ENCODE measurements at regions not wholly inside any gene's neighbourhood (a gene's known extent, or its start where the extent isn't known, plus 50 kb on each side); places are given as distances from the start of the nearest gene placed in this dataset.

DNA sequence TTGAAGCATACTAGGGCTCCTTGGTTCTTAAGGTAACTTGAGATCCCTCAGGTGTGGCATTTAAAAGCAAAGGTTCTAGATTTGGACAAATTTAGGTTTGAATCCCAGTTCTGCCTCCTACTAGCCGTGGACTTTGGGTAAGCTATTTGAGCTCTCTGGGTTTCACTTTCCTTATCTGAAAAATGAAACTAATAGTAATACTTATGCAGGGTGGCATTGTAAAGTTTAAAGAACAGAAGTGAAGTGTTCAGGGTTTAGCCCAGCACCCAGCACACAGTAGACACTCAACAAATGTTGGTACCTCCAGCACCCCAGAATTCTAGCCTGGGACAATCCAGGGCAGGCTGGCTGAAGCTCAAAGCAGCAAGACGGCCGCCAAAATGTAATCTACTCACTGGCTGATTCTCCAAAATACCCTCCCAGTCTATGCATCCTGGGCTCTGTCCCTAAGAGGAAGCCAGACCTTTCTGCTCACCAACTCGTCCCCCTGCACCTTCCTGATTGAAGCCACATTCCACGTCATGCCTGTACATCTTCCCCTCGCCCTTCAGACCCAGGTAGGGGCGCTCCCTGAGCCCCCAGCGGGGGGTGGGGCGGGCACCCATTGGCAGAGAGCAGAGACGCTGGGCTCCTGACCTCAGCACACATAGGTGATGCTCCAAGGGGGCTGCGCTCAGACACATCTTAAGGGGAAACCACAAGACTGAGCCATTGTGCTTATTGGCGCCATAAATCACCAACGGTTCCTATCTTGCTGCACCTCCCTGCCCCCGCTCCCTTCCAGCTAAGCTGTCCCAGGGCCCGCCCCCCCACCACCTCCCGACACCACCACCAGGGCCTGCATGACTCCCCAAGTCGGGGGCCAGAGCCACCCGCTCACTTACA is 160.6 kb downstream of the BCOR start:
- DNase-seq (ENCODE audit: low read depth): no peak
- in situ Hi-C loops (cut with HindIII; ENCODE audit: low sequenced_read_pairs): no loop called here
- TF ChIP-seq, protein P1, sequence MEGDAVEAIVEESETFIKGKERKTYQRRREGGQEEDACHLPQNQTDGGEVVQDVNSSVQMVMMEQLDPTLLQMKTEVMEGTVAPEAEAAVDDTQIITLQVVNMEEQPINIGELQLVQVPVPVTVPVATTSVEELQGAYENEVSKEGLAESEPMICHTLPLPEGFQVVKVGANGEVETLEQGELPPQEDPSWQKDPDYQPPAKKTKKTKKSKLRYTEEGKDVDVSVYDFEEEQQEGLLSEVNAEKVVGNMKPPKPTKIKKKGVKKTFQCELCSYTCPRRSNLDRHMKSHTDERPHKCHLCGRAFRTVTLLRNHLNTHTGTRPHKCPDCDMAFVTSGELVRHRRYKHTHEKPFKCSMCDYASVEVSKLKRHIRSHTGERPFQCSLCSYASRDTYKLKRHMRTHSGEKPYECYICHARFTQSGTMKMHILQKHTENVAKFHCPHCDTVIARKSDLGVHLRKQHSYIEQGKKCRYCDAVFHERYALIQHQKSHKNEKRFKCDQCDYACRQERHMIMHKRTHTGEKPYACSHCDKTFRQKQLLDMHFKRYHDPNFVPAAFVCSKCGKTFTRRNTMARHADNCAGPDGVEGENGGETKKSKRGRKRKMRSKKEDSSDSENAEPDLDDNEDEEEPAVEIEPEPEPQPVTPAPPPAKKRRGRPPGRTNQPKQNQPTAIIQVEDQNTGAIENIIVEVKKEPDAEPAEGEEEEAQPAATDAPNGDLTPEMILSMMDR (IDR thresholded peaks at IDR 0.05; ENCODE audit: low read depth, low read length, missing control alignments): no peak
- H3K4me3 ChIP-seq (ENCODE audit: low read depth, low read length): no peak overlapping the region

DNA sequence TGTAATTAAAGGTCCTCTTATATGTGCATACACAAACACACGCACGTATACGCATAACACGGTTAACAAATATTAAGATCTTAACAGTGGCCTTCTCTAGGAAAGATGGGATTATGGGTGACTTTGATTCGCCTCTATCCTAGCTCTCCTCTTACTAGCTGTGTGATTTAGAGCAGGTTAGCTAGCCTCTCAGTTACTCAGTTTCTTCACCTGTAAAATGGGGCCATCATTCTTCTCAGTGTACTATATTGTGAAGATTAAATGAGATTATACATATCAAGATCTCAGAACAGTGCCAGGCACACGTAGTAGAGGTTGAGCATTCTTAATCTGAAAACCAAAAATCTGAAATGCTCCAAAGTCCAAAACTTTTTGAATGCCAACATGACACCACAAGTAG is 159.3 kb downstream of the BCOR start:
- in situ Hi-C loops (cut with HindIII; ENCODE audit: low sequenced_read_pairs): no loop called here

DNA sequence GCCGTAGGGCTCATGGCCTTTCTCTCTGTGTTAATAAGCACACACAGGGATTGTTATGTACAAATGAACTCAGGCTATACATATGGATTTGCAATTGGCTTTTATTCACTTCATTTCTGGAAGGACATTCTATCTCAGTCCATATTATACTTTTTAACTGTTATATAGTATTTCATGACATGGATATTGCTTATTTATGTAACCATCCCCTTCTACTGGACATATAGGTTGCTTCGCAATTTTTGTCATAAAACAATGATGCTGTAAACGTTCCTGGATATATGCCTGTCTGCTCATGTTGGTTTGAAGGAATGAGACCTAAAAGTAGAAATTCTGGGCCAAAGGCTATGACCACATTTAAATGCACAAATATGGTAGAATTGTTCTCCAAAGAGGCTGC is 158.1 kb downstream of the BCOR start:
- TF ChIP-seq, protein P1 (IDR thresholded peaks at IDR 0.05; ENCODE audit: low read depth, low read length, missing control alignments): no peak
- no peak overlapping the region for H3K4me3 ChIP-seq (ENCODE audit: low read depth, low read length)
- in situ Hi-C loops (cut with HindIII; ENCODE audit: low sequenced_read_pairs): no loop called here
- no peak for DNase-seq (ENCODE audit: low read depth)

More for the DNA sequence above, 159.3 kb downstream of the BCOR start:
- no peak for DNase-seq (ENCODE audit: low read depth)
- TF ChIP-seq, protein P1 (IDR thresholded peaks at IDR 0.05; ENCODE audit: low read depth, low read length, missing control alignments): no peak
- H3K4me3 ChIP-seq (ENCODE audit: low read depth, low read length): no peak overlapping the region

DNA sequence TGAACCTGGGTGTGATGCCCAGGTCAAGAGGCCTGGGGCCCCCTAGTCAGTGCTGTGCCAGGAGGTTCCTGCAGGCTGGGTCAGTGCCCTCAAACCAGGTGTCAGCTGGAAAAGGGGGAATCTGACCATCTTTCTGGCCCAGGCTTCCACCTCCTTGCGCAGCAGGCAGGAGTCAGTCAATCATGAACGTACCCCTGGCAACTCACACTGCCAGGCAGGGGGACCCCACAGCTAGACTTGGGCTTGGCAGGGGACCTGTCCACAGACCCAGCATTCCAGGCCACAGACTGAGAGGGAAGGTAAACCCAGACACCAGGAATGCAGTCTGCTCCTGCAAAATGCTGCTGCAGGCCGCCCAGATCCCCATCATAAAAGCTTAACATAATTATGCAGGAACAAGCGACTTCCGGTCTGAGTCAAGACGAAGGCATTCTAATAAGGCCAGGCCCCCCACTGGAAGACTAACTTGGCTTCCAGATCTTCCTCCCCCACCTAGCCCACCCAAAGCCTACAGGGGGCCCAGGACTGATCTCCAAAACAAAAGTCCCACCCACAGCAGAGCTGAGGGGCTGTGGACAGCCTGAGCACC is 156.3 kb downstream of the BCOR start:
- no peak overlapping the region for H3K4me3 ChIP-seq (ENCODE audit: low read depth, low read length)
- TF ChIP-seq, protein P1 (IDR thresholded peaks at IDR 0.05; ENCODE audit: low read depth, low read length, missing control alignments): no peak
- DNase-seq (ENCODE audit: low read depth): peak; percentile 27
- in situ Hi-C loops (cut with HindIII; ENCODE audit: low sequenced_read_pairs): no loop called here

DNA sequence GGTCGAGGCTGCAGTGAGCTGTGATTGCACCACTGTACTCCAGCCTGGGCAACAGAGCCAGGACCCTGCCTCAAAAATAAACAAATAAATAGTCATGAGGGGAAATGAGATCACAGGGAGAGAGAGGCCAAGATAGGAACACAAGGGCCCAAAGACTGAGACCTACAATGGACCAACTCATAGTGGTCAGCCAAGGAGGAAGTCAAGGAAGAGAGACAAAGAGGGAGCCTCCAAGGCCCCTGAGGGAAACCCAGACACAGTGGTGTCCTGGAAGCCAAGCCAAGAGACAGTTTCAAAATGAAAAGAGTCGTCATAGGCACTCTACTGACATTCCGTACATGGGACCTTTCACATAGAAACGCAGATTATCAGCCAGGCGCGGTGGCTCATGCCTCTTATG is 153.3 kb downstream of the BCOR start:
- TF ChIP-seq, protein P1 (IDR thresholded peaks at IDR 0.05; ENCODE audit: low read depth, low read length, missing control alignments): no peak
- H3K4me3 ChIP-seq (ENCODE audit: low read depth, low read length): no peak overlapping the region
- in situ Hi-C loops (cut with HindIII; ENCODE audit: low sequenced_read_pairs): no loop called here
- no peak for DNase-seq (ENCODE audit: low read depth)

DNA sequence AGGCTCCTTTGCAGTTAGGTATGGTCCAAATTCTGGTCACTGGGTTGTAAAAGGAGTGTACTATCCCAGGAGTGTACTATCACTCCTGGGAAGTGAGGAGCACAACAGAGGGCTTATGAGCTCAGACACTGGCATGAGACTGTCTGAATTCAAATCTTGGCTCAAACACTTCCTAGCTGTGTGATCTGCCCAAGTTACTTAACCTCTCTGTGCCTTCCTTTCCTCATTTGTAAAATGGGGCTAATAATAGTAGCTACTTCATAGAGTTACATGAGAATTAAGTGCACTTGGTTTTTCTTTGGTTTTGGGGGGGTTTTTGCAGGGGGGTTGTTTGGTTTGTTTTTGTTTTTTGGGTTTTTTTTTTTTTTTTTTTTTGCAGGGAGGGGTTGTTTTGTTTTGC is 152.0 kb downstream of the BCOR start:
- no peak for DNase-seq (ENCODE audit: low read depth)
- in situ Hi-C loops (cut with HindIII; ENCODE audit: low sequenced_read_pairs): no loop called here
- TF ChIP-seq, protein P1 (IDR thresholded peaks at IDR 0.05; ENCODE audit: low read depth, low read length, missing control alignments): no peak
- H3K4me3 ChIP-seq (ENCODE audit: low read depth, low read length): no peak overlapping the region
